ENCODE measurements at regions not wholly inside any gene's neighbourhood (a gene's known extent, or its start where the extent isn't known, plus 50 kb on each side); places are given as distances from the start of the nearest gene placed in this dataset.

GRCh38 chr5:44935262-44935661 lies 126.5 kb downstream of the MRPS30 start:
- FAIRE-seq, result no peak
- DNase-seq (ENCODE audit: low read depth, low spot score), result no peak
- Histone ChIP-seq H3K27ac (ENCODE audit: insufficient read depth, low read depth, low read length) (no peak overlapping the region), H2AFZ (ENCODE audit: low read depth, low read length) (no peak overlapping the region), H3K79me2 (ENCODE audit: control insufficient read depth, insufficient read depth, low read length) (no peaks in the 10 kb centered on the region), H3K4me1 (ENCODE audit: control insufficient read depth, extremely low read depth, insufficient read depth, low read length) (no peaks in the 10 kb centered on the region), H3K9me3 (replicated peaks; ENCODE audit: control insufficient read depth, insufficient read depth, low read length) (no peaks in the 10 kb centered on the region), H3K4me2 (ENCODE audit: insufficient read depth, low read length) (no peak overlapping the region), H4K20me1 (replicated peaks; ENCODE audit: control insufficient read depth, extremely low read depth, insufficient read depth, low read length) (no peaks in the 10 kb centered on the region), H3K27me3 (ENCODE audit: control insufficient read depth in 2 of 2, insufficient read depth in 2 of 2, low read length in 2 of 2) (no peaks in the 10 kb centered on the region), H3K9me1 (replicated peaks; ENCODE audit: control insufficient read depth, extremely low read depth, insufficient read depth, low read length) (no peaks in the 10 kb centered on the region), H3K9ac (replicated peaks; ENCODE audit: extremely low read depth, insufficient read depth, low read length) (no peak overlapping the region), H3K36me3 (ENCODE audit: control insufficient read depth in 2 of 2, extremely low read depth in 1 of 2, insufficient read depth in 2 of 2, low read length in 2 of 2) (no peaks in the 10 kb centered on the region), H3K4me3 (replicated peaks in 1 of 3; ENCODE audit: insufficient read depth in 1 of 3, low read depth in 1 of 3, low read length in 3 of 3) (no peak overlapping the region)
- TF ChIP-seq CTCF (IDR thresholded peaks at IDR 0.05; ENCODE audit: extremely low read depth in 1 of 2, insufficient read depth in 1 of 2, low read depth in 1 of 2, low read length in 2 of 2), result no peak
- TF ChIP-seq EZH2 (IDR thresholded peaks at IDR 0.05; ENCODE audit: borderline replicate concordance, low read depth, low read length, severe bottlenecking), result no peak
- no peak for TF ChIP-seq MAX (IDR thresholded peaks at IDR 0.05; ENCODE audit: insufficient read depth, insufficient read length)
- no peak for TF ChIP-seq FOS (IDR thresholded peaks at IDR 0.05; ENCODE audit: borderline replicate concordance, insufficient read depth, low read length)
- TF ChIP-seq POLR2A (IDR thresholded peaks at IDR 0.05; ENCODE audit: low read depth, low read length), result no peak
- BruUV-seq (replicated peaks), result no TSS peak
- CTCF ChIA-PET, result no interaction called here
- POLR2A ChIA-PET, result no interaction called here
- dilution Hi-C loops (cut with MboI; ENCODE audit: extremely low pct_ligation_motif_present, low sequenced_read_pairs) (no loop called here), intact Hi-C loops (cut with micrococcal nuclease) (no loop called here)

GRCh38 chr5:44935871-44936270 lies 127.1 kb downstream of the MRPS30 start:
- Histone ChIP-seq H4K20me1 (replicated peaks; ENCODE audit: control insufficient read depth, extremely low read depth, insufficient read depth, low read length) (no peaks in the 10 kb centered on the region), H3K79me2 (ENCODE audit: control insufficient read depth, insufficient read depth, low read length) (no peaks in the 10 kb centered on the region), H3K9me3 (replicated peaks; ENCODE audit: control insufficient read depth, insufficient read depth, low read length) (no peaks in the 10 kb centered on the region), H3K9me1 (replicated peaks; ENCODE audit: control insufficient read depth, extremely low read depth, insufficient read depth, low read length) (no peaks in the 10 kb centered on the region), H3K27me3 (ENCODE audit: control insufficient read depth in 2 of 2, insufficient read depth in 2 of 2, low read length in 2 of 2) (no peaks in the 10 kb centered on the region), H3K4me1 (ENCODE audit: control insufficient read depth, extremely low read depth, insufficient read depth, low read length) (no peaks in the 10 kb centered on the region), H3K9ac (replicated peaks; ENCODE audit: extremely low read depth, insufficient read depth, low read length) (no peak overlapping the region), H3K36me3 (ENCODE audit: control insufficient read depth in 2 of 2, extremely low read depth in 1 of 2, insufficient read depth in 2 of 2, low read length in 2 of 2) (no peaks in the 10 kb centered on the region), H3K4me3 (replicated peaks in 1 of 3; ENCODE audit: insufficient read depth in 1 of 3, low read depth in 1 of 3, low read length in 3 of 3) (no peak overlapping the region), H3K4me2 (ENCODE audit: insufficient read depth, low read length) (no peak overlapping the region), H3K27ac (ENCODE audit: insufficient read depth, low read depth, low read length) (no peak overlapping the region), H2AFZ (ENCODE audit: low read depth, low read length) (no peak overlapping the region)
- dilution Hi-C loops (cut with MboI; ENCODE audit: extremely low pct_ligation_motif_present, low sequenced_read_pairs) (no loop called here), intact Hi-C loops (cut with micrococcal nuclease) (no loop called here)
- ChIA-PET CTCF (no interaction called here), POLR2A (no interaction called here)
- TF ChIP-seq MYC (IDR thresholded peaks at IDR 0.05; ENCODE audit: low read depth, low read length), result no peak
- no peak for TF ChIP-seq FOS (IDR thresholded peaks at IDR 0.05; ENCODE audit: borderline replicate concordance, insufficient read depth, low read length)
- no TSS peak for BruUV-seq (replicated peaks)
- DNase-seq (ENCODE audit: low read depth, low spot score), result no peak
- FAIRE-seq, result no peak
